Mesenchymal stem cell (in vitro differentiated cells and primary cell): ENCODE measurements at regions not wholly inside any gene's neighbourhood (a gene's known extent, or its start where the extent isn't known, plus 50 kb on each side); places are given as distances from the start of the nearest gene placed in this dataset.

Source experiments
- DNase-seq: peaks from one replicate; pipeline ENCODE4 v3.0.0-alpha.2; 2013
- H2AFZ ChIP-seq: one replicate; pipeline ENCODE4 v1.6.1; 2013; ENCODE audit warnings: low read depth, mild to moderate bottlenecking, control low read depth, inconsistent platforms, low read length, moderate library complexity
- H2AK5ac ChIP-seq: 2 replicates; pipeline ENCODE4 v1.6.1; 2013; ENCODE audit warnings: low read length, moderate library complexity, mild to moderate bottlenecking, inconsistent platforms; ENCODE audit not compliant: severe bottlenecking
- H2BK120ac ChIP-seq: one replicate; pipeline ENCODE4 v1.6.1; 2013; ENCODE audit warnings: low read depth, mild to moderate bottlenecking, inconsistent platforms, low read length, moderate library complexity
- H2BK12ac ChIP-seq, 2 experiments: one replicate each; pipeline ENCODE4 v1.6.1; 2013; ENCODE audit warnings: inconsistent platforms in 2 of 2, low read length in 2 of 2, mild to moderate bottlenecking in 2 of 2, moderate library complexity in 2 of 2, control low read depth in 1 of 2
- H2BK15ac ChIP-seq: one replicate; pipeline ENCODE4 v1.6.1; 2013; ENCODE audit warnings: mild to moderate bottlenecking, low read depth, inconsistent platforms; ENCODE audit not compliant: poor library complexity, severe bottlenecking
- H2BK5ac ChIP-seq: 2 replicates; pipeline ENCODE4 v1.6.1; 2013; ENCODE audit warnings: low read depth, mild to moderate bottlenecking, low read length, control low read depth, inconsistent platforms; ENCODE audit not compliant: poor library complexity, severe bottlenecking
- H3K14ac ChIP-seq, 2 experiments: one replicate each; pipeline ENCODE4 v1.6.1; 2013; ENCODE audit warnings: inconsistent platforms in 2 of 2, low read length in 2 of 2, control low read depth in 1 of 2, mild to moderate bottlenecking in 1 of 2, moderate library complexity in 1 of 2
- H3K18ac ChIP-seq, 2 experiments: one replicate each; pipeline ENCODE4 v1.6.1; 2013; ENCODE audit warnings: inconsistent platforms in 2 of 2, low read length in 2 of 2, control low read depth in 1 of 2, low read depth in 1 of 2, mild to moderate bottlenecking in 1 of 2
- H3K23ac ChIP-seq, 2 experiments: one replicate each; pipeline ENCODE4 v1.6.1; 2013; ENCODE audit warnings: inconsistent platforms in 2 of 2, low read length in 2 of 2, mild to moderate bottlenecking in 2 of 2, moderate library complexity in 2 of 2, control low read depth in 1 of 2
- H3K27ac ChIP-seq: 2 replicates; pipeline ENCODE4 v1.5.1; 2013; ENCODE audit warnings: mild to moderate bottlenecking, moderate library complexity, low read length, control low read depth, inconsistent platforms; ENCODE audit not compliant: poor library complexity, severe bottlenecking
- H3K27me3 ChIP-seq, 2 experiments: 2 replicates each; pipeline versions ENCODE4 v1.6.1 to v1.7.0; 2013; ENCODE audit warnings: low read length in 2 of 2, mild to moderate bottlenecking in 2 of 2, moderate library complexity in 2 of 2, control low read depth in 1 of 2, inconsistent platforms in 1 of 2; ENCODE audit not compliant: control insufficient read depth in 1 of 2, insufficient read depth in 1 of 2
- H3K36me3 ChIP-seq, 2 experiments: 2 replicates each; pipeline versions ENCODE4 v1.6.1 to v1.7.0; 2013; ENCODE audit warnings: low read length in 2 of 2, control low read depth in 1 of 2, inconsistent platforms in 1 of 2, low read depth in 1 of 2, mild to moderate bottlenecking in 1 of 2; ENCODE audit not compliant: insufficient read depth in 2 of 2, control insufficient read depth in 1 of 2
- H3K4ac ChIP-seq, 2 experiments: one replicate each; pipeline ENCODE4 v1.6.1; 2013; ENCODE audit warnings: inconsistent platforms in 2 of 2, low read length in 2 of 2, mild to moderate bottlenecking in 2 of 2, moderate library complexity in 2 of 2, control low read depth in 1 of 2, low read depth in 1 of 2
- H3K4me1 ChIP-seq: 2 replicates; pipeline ENCODE4 v1.6.1; 2013; ENCODE audit warnings: low read depth, low read length, control low read depth; ENCODE audit not compliant: control insufficient read depth, insufficient read depth
- H3K4me2 ChIP-seq: 2 replicates; pipeline ENCODE4 v1.6.1; 2013; ENCODE audit warnings: low read length, mild to moderate bottlenecking, inconsistent platforms; ENCODE audit not compliant: poor library complexity, severe bottlenecking
- H3K4me3 ChIP-seq, 2 experiments: 2 replicates each; pipeline versions ENCODE4 v1.5.1 to v1.7.0; 2013; ENCODE audit warnings: low read length in 2 of 2, mild to moderate bottlenecking in 2 of 2, control low read depth in 1 of 2, low read depth in 1 of 2; ENCODE audit not compliant: insufficient read depth in 1 of 2
- H3K79me1 ChIP-seq: replicated peaks from 2 replicates; pipeline ENCODE4 v1.6.1; 2013; ENCODE audit warnings: mild to moderate bottlenecking, control low read depth, low read length, inconsistent platforms; ENCODE audit not compliant: poor library complexity, severe bottlenecking
- H3K9ac ChIP-seq: 2 replicates; pipeline ENCODE4 v1.7.0; 2013; ENCODE audit warnings: mild to moderate bottlenecking, low read length, moderate library complexity
- H3K9me3 ChIP-seq: 2 replicates; pipeline ENCODE4 v1.7.0; 2013; ENCODE audit warnings: mild to moderate bottlenecking, low read length; ENCODE audit not compliant: control insufficient read depth
- H4K8ac ChIP-seq: one replicate; pipeline ENCODE4 v1.6.1; 2013; ENCODE audit warnings: inconsistent platforms, mild to moderate bottlenecking, low read length, moderate library complexity
- H4K91ac ChIP-seq: one replicate; pipeline ENCODE4 v1.6.1; 2013; ENCODE audit warnings: mild to moderate bottlenecking, low read length, inconsistent platforms
- WGBS: methylation state at CpG from one replicate; pipeline ENCODE4 v1.1.7; 2013; ENCODE audit warnings: mixed read lengths; 5-methylcytosine and 5-hydroxymethylcytosine counted together

- Histone ChIP-seq H2BK5ac (no peak overlapping the region), H3K23ac (no peak overlapping the region), H2AFZ (no peak overlapping the region), H2BK12ac (no peak overlapping the region), H3K27ac (no peak overlapping the region), H4K91ac (no peak overlapping the region), H3K79me1 (peaks cover 16% of the 10 kb centered on the region), H3K4me2 (no peak overlapping the region), H2AK5ac (no peak overlapping the region), H3K4me1 (peaks cover 27% of the 10 kb centered on the region), H3K18ac (no peak overlapping the region), H4K8ac (no peak overlapping the region), H3K4me3 (no peak overlapping the region), H3K9ac (no peak overlapping the region), H3K9me3 (no peaks in the 10 kb centered on the region), H3K14ac (no peak overlapping the region), H3K4ac (no peak overlapping the region), H3K36me3 (peaks cover 0 to 7% of the 10 kb centered on the region in 2 experiments), H2BK15ac (no peak overlapping the region), H2BK120ac (no peak overlapping the region), H3K27me3 (peaks cover 0 to 24% of the 10 kb centered on the region in 2 experiments)
- 46% methylated on average over 3 of the region's 3 CpGs for WGBS
- no peak for DNase-seq
Measured at GRCh38 chr17:72567774-72568173, 447.0 kb downstream of the SOX9 start.

GRCh38 chr17:72569148-72569946 is 448.5 kb downstream of the SOX9 start:
- no peak overlapping the region for H3K23ac ChIP-seq
- H2AFZ ChIP-seq, result no peak overlapping the region
- no peak overlapping the region for H4K91ac ChIP-seq
- peaks cover 30% of the 10 kb centered on the region for H3K4me1 ChIP-seq
- H3K4me3 ChIP-seq, result no peak overlapping the region
- 82% methylated on average over 18 of the region's 19 CpGs for WGBS
- H2AK5ac ChIP-seq, result no peak overlapping the region
- H2BK5ac ChIP-seq, result no peak overlapping the region
- no peak overlapping the region for H3K27ac ChIP-seq
- no peak overlapping the region for H3K4me2 ChIP-seq
- no peak overlapping the region for H3K14ac ChIP-seq
- no peak overlapping the region for H2BK15ac ChIP-seq
- H2BK12ac ChIP-seq, result no peak overlapping the region
- no peak overlapping the region for H3K4ac ChIP-seq
- H3K79me1 ChIP-seq, result peaks cover 11% of the 10 kb centered on the region
- H4K8ac ChIP-seq, result no peak overlapping the region
- no peak overlapping the region for H3K18ac ChIP-seq
- H3K27me3 ChIP-seq, result peaks cover 0 to 27% of the 10 kb centered on the region in 2 experiments
- H3K9me3 ChIP-seq, result no peaks in the 10 kb centered on the region
- no peak overlapping the region for H3K9ac ChIP-seq
- peaks cover 0 to 12% of the 10 kb centered on the region in 2 experiments for H3K36me3 ChIP-seq
- H2BK120ac ChIP-seq, result no peak overlapping the region
- DNase-seq, result no peak

GRCh38 chr17:72571813-72572396 is 451.1 kb downstream of the SOX9 start:
- H3K27me3 ChIP-seq, result peaks cover 0 to 29% of the 10 kb centered on the region in 2 experiments
- no peak overlapping the region for H3K18ac ChIP-seq
- WGBS, result 77% methylated on average over 8 of the region's 9 CpGs
- no peak overlapping the region for H3K14ac ChIP-seq
- H3K9ac ChIP-seq, result no peak overlapping the region
- H2AK5ac ChIP-seq, result no peak overlapping the region
- peaks cover 0 to 8% of the 10 kb centered on the region in 2 experiments for H3K36me3 ChIP-seq
- H3K4ac ChIP-seq, result no peak overlapping the region
- no peak overlapping the region for H4K91ac ChIP-seq
- no peak overlapping the region for H2BK12ac ChIP-seq
- H3K9me3 ChIP-seq, result no peaks in the 10 kb centered on the region
- peaks cover 45% of the 10 kb centered on the region for H3K4me1 ChIP-seq
- H3K27ac ChIP-seq, result no peak overlapping the region
- no peak overlapping the region for H4K8ac ChIP-seq
- no peak for DNase-seq
- no peak overlapping the region for H2BK5ac ChIP-seq
- H3K23ac ChIP-seq, result no peak overlapping the region
- no peak overlapping the region for H2BK15ac ChIP-seq
- H2AFZ ChIP-seq, result no peak overlapping the region
- no peak overlapping the region for H3K4me2 ChIP-seq
- H2BK120ac ChIP-seq, result no peak overlapping the region
- no peak overlapping the region for H3K4me3 ChIP-seq
- H3K79me1 ChIP-seq, result peaks cover 15% of the 10 kb centered on the region

GRCh38 chr17:72572604-72573491 is 452.0 kb downstream of the SOX9 start:
- no peak overlapping the region for H2BK5ac ChIP-seq
- no peak overlapping the region for H4K8ac ChIP-seq
- H2BK12ac ChIP-seq, result no peak overlapping the region
- peaks cover 14% of the 10 kb centered on the region for H3K79me1 ChIP-seq
- no peak overlapping the region for H3K4ac ChIP-seq
- no peak overlapping the region for H3K27ac ChIP-seq
- no peak overlapping the region for H3K4me3 ChIP-seq
- no peak overlapping the region for H2BK120ac ChIP-seq
- DNase-seq, result peak; percentile 38
- H3K9ac ChIP-seq, result no peak overlapping the region
- H3K4me2 ChIP-seq, result no peak overlapping the region
- H3K36me3 ChIP-seq, result peaks cover 0 to 8% of the 10 kb centered on the region in 2 experiments
- H3K18ac ChIP-seq, result no peak overlapping the region
- no peak overlapping the region for H3K14ac ChIP-seq
- 69% methylated on average over 11 of the region's 12 CpGs for whole genome bisulfite sequencing
- H2AK5ac ChIP-seq, result no peak overlapping the region
- H4K91ac ChIP-seq, result no peak overlapping the region
- peaks cover 0 to 29% of the 10 kb centered on the region in 2 experiments for H3K27me3 ChIP-seq
- H3K4me1 ChIP-seq, result peaks cover 42% of the 10 kb centered on the region
- no peak overlapping the region for H3K23ac ChIP-seq
- H2BK15ac ChIP-seq, result no peak overlapping the region
- no peak overlapping the region for H2AFZ ChIP-seq
- H3K9me3 ChIP-seq, result no peaks in the 10 kb centered on the region
